HG03159 (cell line): ENCODE measurements at regions not wholly inside any gene's neighbourhood (a gene's known extent, or its start where the extent isn't known, plus 50 kb on each side); places are given as distances from the start of the nearest gene placed in this dataset.
"Not testable (repeated sequence)": the region's sequence is repeated elsewhere in the genome, so short reads cannot be mapped to it uniquely, and the experiment has no call there.

Experiments
- ATAC-seq: cut with Tn5 transposase; IDR thresholded peaks from one replicate; pipeline ENCODE4 v1.9.1; 2021; ENCODE audit warnings: mild to moderate bottlenecking, moderate library complexity; ENCODE audit not compliant: unreplicated experiment

- ATAC-seq: no peak
These were observed 57.9 kb downstream of the HINT1 start for GRCh38 chr5:131107128-131107527.

GRCh38 chr5:131104169-131104808, 60.8 kb downstream of the HINT1 start:
- ATAC-seq: no peak

GRCh38 chr5:131096774-131097710, 68.0 kb downstream of the HINT1 start:
- no peak for ATAC-seq

- ATAC-seq: not testable (repeated sequence)
These were observed 69.5 kb downstream of the HINT1 start for GRCh38 chr5:131095561-131095960.

GRCh38 chr5:131084436-131084835, 80.6 kb downstream of the HINT1 start:
- no peak for ATAC-seq

GRCh38 chr5:131081913-131082488, 83.1 kb downstream of the HINT1 start:
- ATAC-seq: no peak

GRCh38 chr5:131081374-131081773, 83.7 kb downstream of the HINT1 start:
- ATAC-seq: no peak

GRCh38 chr5:131079232-131079631, 85.8 kb downstream of the HINT1 start:
- ATAC-seq: no peak

- ATAC-seq: peak; percentile 96
These were observed 96.0 kb downstream of the HINT1 start for GRCh38 chr5:131068893-131069643.

GRCh38 chr5:131068076-131068475, 97.0 kb downstream of the HINT1 start:
- ATAC-seq: no peak

- ATAC-seq: no peak
These were observed 97.4 kb downstream of the HINT1 start for GRCh38 chr5:131067636-131068035.

GRCh38 chr5:131064669-131065371, 100.2 kb downstream of the HINT1 start:
- no peak for ATAC-seq

- ATAC-seq: no peak
These were observed 122.9 kb downstream of the HINT1 start for GRCh38 chr5:131042021-131042789.

- no peak for ATAC-seq
These were observed 141.6 kb downstream of the HINT1 start for GRCh38 chr5:131023498-131023865.

- no peak for ATAC-seq
These were observed 142.1 kb downstream of the HINT1 start for GRCh38 chr5:131022811-131023497.

- no peak for ATAC-seq
These were observed 143.4 kb downstream of the HINT1 start for GRCh38 chr5:131021646-131022045.

GRCh38 chr5:131019601-131020315, 145.3 kb downstream of the HINT1 start:
- ATAC-seq: no peak

GRCh38 chr5:131019111-131019510, 145.9 kb downstream of the HINT1 start:
- no peak for ATAC-seq

GRCh38 chr5:131008329-131008728, 156.7 kb downstream of the HINT1 start:
- ATAC-seq: no peak
